Spleen (tissue), 11 donors: ENCODE measurements at regions not wholly inside any gene's neighbourhood (a gene's known extent, or its start where the extent isn't known, plus 50 kb on each side); places are given as distances from the start of the nearest gene placed in this dataset.

Source experiments
- DNase-seq: peaks from one replicate; pipeline ENCODE4 v3.0.0-alpha.2; 2020
- H3K27ac ChIP-seq, 8 donors: fragments of 200-600 bp; sonication (generic) in 7 of 8; 1 replicate in 4 of 8; 2 replicates in 4 of 8; pipeline versions ENCODE4 v1.5.0 to v1.8.0; 2016 to 2021; ENCODE audit warnings: inconsistent platforms in 4 of 8, mild to moderate bottlenecking in 4 of 8, moderate library complexity in 1 of 8
- H3K27me3 ChIP-seq, 7 donors: fragments of 200-600 bp; sonication (generic) in 6 of 7; replicated peaks in 1 of 7; 1 replicate in 4 of 7; 2 replicates in 3 of 7; pipeline versions ENCODE4 v1.5.0 to v1.8.0; 2016 to 2021; ENCODE audit warnings: inconsistent platforms in 3 of 7, mild to moderate bottlenecking in 1 of 7
- H3K36me3 ChIP-seq, 6 donors: fragments of 200-600 bp; sonication (generic) in 5 of 6; 1 replicate in 4 of 6; 2 replicates in 2 of 6; pipeline versions ENCODE4 v1.5.0 to v1.8.0; 2016 to 2021; ENCODE audit warnings: inconsistent platforms in 2 of 6
- H3K4me1 ChIP-seq, 6 donors: fragments of 200-600 bp; sonication (generic) in 5 of 6; 1 replicate in 3 of 6; 2 replicates in 3 of 6; pipeline versions ENCODE4 v1.5.0 to v1.8.0; 2016 to 2021; ENCODE audit warnings: inconsistent platforms in 3 of 6
- H3K4me3 ChIP-seq, 8 donors: fragments of 200-600 bp; sonication (generic) in 7 of 8; 1 replicate in 4 of 8; 2 replicates in 4 of 8; pipeline versions ENCODE4 v1.5.0 to v1.8.0; 2016 to 2021; ENCODE audit warnings: inconsistent platforms in 4 of 8, mild to moderate bottlenecking in 4 of 8, moderate library complexity in 2 of 8
- H3K9me3 ChIP-seq, 8 donors: fragments of 200-600 bp; sonication (generic) in 7 of 8; 1 replicate in 4 of 8; 2 replicates in 4 of 8; pipeline versions ENCODE4 v1.5.0 to v1.8.0; 2016 to 2021; ENCODE audit warnings: inconsistent platforms in 4 of 8
- POLR2A ChIP-seq, 3 donors: fragments of 450-650 bp; IDR thresholded peaks; one replicate each; pipeline ENCODE4 v1.5.1; 2017; ENCODE audit warnings: antibody characterized with exemption in 3 of 3, mild to moderate bottlenecking in 1 of 3
- POLR2AphosphoS5 ChIP-seq, 3 donors: sonication (generic); formaldehyde crosslinking; IDR thresholded peaks; one replicate each; pipeline ENCODE4 v1.5.1; 2017; ENCODE audit warnings: antibody characterized with exemption in 3 of 3
- WGBS, 5 donors: extraction: QIAGEN DNeasy Blood & Tissue Kit in 3 of 5; methylation state at CpG; one replicate each; pipeline versions ENCODE4 v1.1.5 to v1.1.7; 2013 to 2018; 5-methylcytosine and 5-hydroxymethylcytosine counted together
- intact Hi-C: fragments of 100-400 bp; cut with DNase I; formaldehyde crosslinking; loops from one replicate; pipeline ENCODE4 v1.15.0; 2023; ENCODE audit warnings: low total_unique reads
- TF ChIP-seq, protein P1 (sequence below), 11 experiments: fragments of 200-600 bp in 7 of 11; fragments of 450-650 bp in 4 of 11; sonication (generic) in 4 of 11; IDR thresholded peaks in 8 of 11; conservative IDR thresholded peaks in 3 of 11; 1 replicate in 7 of 11; 2 replicates in 4 of 11; pipeline versions ENCODE4 v1.4.0 to v1.8.0; 2016 to 2021; ENCODE audit warnings: antibody characterized with exemption in 11 of 11, inconsistent platforms in 4 of 11, mild to moderate bottlenecking in 1 of 11
- donor health status: healthy with polysubstance abuse.
- donor health status: DM: no; HTN: no; CAD: no; lungs with moderate emphysema.
- donor health status: DM: no; HTN: no; CAD: no.
- donor health status: Bipolar disorder and iron deficiency.
- donor health status: healthy.
- donor health status: DM: no; HTN: no; CAD: no.
- donor health status: DM: yes; HTN: yes; CAD: no.

DNA sequence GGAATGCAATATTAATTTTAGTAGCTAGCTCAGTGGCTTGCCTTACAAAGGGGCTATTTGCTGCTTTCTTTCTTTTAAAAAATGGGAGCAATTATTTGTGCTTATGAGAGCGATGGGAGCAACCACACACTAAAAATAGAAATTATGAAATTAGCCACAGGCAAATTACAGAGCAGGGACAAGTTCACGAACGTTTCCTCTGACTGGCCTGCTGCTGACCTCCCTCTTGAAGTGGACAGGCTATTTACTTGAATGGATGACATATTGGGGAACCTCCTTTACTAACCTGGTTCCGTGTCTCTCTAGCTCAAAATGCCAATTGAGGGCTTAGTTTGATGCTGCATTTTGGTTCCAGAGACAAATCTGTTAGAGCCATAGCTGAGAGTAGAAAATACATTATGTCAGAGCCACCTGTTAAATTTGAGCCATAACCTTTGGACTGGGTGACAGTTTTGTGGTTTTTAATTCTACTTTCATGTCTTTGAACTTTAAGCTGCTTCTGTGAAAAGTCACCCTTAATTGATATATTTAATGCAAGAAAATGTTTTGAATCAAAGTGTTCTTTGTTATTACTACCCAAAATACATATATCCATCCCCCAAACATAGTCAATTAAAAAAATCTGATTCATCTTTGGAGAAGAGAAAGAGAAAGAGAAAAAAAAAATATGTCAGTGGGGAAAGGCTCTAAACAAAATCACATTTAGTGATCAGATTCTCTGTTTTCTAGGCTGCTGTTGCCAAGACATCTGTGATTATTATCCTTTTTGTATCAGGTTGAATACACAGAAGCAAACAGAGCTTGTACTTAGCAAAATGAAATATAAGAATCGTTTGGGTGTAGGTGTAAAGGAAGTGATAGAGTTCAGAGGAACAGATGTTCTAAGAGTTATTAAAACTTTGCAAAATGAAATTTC lies 351.9 kb downstream of the ADGRL2 start:
- Histone ChIP-seq H3K27ac (peak overlapping the region in 5 of 8 donors; percentile 9 to 47 (median 33)), H3K9me3 (no peaks in the 10 kb centered on the region), H3K4me1 (no peaks in the 10 kb centered on the region), H3K4me3 (no peak overlapping the region), H3K36me3 (no peaks in the 10 kb centered on the region), H3K27me3 (no peaks in the 10 kb centered on the region)
- intact Hi-C loops, result no loop called here
- no peak for DNase-seq
- no peak for TF ChIP-seq POLR2AphosphoS5 (IDR thresholded peaks at IDR 0.05)
- TF ChIP-seq POLR2A (IDR thresholded peaks at IDR 0.05), result no peak
- TF ChIP-seq, protein P1, sequence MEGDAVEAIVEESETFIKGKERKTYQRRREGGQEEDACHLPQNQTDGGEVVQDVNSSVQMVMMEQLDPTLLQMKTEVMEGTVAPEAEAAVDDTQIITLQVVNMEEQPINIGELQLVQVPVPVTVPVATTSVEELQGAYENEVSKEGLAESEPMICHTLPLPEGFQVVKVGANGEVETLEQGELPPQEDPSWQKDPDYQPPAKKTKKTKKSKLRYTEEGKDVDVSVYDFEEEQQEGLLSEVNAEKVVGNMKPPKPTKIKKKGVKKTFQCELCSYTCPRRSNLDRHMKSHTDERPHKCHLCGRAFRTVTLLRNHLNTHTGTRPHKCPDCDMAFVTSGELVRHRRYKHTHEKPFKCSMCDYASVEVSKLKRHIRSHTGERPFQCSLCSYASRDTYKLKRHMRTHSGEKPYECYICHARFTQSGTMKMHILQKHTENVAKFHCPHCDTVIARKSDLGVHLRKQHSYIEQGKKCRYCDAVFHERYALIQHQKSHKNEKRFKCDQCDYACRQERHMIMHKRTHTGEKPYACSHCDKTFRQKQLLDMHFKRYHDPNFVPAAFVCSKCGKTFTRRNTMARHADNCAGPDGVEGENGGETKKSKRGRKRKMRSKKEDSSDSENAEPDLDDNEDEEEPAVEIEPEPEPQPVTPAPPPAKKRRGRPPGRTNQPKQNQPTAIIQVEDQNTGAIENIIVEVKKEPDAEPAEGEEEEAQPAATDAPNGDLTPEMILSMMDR (IDR thresholded peaks at IDR 0.05 in 8 of 11, conservative IDR thresholded peaks at IDR 0.05 in 3 of 11), result no peak
- 27 to 45% (median 41%) methylated on average over 5 of the region's 5 CpGs for WGBS, 5 donors

DNA sequence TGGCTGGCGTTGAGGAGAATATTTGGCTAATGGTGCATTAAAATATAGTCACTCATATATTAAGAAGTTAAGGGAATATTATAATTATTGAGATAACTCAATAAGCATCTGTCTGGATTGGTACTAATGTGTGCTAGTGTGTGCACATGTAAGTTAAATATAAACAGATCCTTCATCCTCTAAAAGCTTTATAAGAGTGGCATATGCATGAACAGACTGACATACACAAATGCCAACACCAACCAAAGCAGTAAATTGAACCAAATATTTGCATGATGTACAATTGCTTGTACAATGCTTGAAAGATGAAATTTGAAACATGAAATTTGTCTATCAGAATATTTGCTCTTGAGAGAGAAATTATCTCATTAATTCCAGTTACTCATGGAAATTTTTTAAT lies 344.9 kb downstream of the ADGRL2 start:
- Histone ChIP-seq H3K36me3 (no peaks in the 10 kb centered on the region), H3K27me3 (no peaks in the 10 kb centered on the region), H3K4me3 (no peak overlapping the region), H3K4me1 (no peaks in the 10 kb centered on the region), H3K27ac (no peak overlapping the region), H3K9me3 (no peaks in the 10 kb centered on the region)
- DNase-seq, result no peak
- WGBS, 5 donors, result 84 to 96% (median 91%) methylated on average over 1 of the region's 1 CpG
- intact Hi-C loops, result no loop called here
- no peak for TF ChIP-seq POLR2AphosphoS5 (IDR thresholded peaks at IDR 0.05)

DNA sequence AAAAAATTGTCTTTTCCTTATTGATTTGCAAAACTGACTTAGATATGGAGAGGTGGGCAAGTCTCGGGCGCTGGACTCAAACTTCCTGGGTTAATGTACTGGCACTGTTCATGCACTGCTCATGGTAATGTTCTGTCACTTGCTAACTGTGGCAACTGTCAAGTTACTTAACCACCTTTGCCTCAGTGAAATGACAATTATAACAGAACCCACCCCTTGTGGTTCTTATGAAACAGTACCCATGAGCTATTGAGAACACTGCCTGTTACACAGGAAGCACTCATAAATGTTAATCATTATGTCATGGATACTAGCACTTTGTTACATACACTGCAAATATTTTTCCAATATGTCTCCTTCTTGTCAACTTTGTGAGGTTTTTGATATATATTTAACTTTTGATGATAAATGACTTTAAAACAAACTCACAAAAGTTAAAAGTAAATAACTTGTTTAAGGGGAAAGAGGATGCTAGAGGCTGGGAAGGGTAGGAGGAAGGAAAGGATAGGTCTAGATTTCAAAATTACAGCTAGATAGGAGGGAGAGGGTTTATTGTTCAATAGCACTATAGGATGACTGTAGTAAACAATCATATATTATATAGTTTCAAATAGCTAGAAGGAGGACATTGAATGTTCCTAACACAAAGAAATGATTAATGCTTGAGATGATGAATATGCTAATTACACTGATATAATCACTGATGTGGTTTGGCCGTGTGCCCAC lies 342.5 kb downstream of the ADGRL2 start:
- Histone ChIP-seq H3K4me3 (no peak overlapping the region), H3K9me3 (no peaks in the 10 kb centered on the region), H3K4me1 (no peaks in the 10 kb centered on the region), H3K27ac (no peak overlapping the region), H3K27me3 (no peaks in the 10 kb centered on the region), H3K36me3 (no peaks in the 10 kb centered on the region)
- TF ChIP-seq POLR2AphosphoS5 (IDR thresholded peaks at IDR 0.05) (no peak), POLR2A (IDR thresholded peaks at IDR 0.05) (no peak)
- TF ChIP-seq, protein P1 (IDR thresholded peaks at IDR 0.05 in 8 of 11, conservative IDR thresholded peaks at IDR 0.05 in 3 of 11), result no peak
- intact Hi-C loops, result no loop called here
- DNase-seq, result no peak
- 78 to 90% (median 89%) methylated on average over 3 of the region's 3 CpGs for WGBS, 5 donors

DNA sequence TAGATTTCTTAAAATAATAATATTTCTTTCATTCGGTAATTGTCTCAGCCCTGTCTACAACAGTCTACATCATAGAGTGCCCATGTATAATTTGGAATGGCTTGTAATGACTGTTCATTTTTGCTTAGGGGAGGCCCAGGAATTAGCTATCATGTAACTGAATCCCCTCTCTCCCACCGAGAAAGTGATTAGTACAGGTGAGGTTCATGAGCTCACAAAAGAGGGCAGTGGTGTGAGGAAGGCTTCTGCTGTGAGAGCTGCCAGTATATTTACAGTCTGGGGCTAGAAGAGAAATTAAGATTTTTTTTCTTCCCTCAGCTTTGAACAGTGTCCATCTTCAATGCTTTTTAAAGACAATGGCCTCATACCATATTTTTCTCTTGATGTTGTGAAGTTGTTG lies 340.7 kb downstream of the ADGRL2 start:
- WGBS, 5 donors, result 84 to 95% (median 88%) methylated on average over 2 of the region's 2 CpGs

More for the DNA sequence above, 340.7 kb downstream of the ADGRL2 start:
- Histone ChIP-seq H3K36me3 (no peaks in the 10 kb centered on the region), H3K27me3 (no peaks in the 10 kb centered on the region), H3K4me1 (no peaks in the 10 kb centered on the region), H3K9me3 (peaks cover 0 to 5% (median 0%) of the 10 kb centered on the region in 8 donors), H3K27ac (no peak overlapping the region), H3K4me3 (no peak overlapping the region)
- TF ChIP-seq POLR2AphosphoS5 (IDR thresholded peaks at IDR 0.05), result no peak
- TF ChIP-seq POLR2A (IDR thresholded peaks at IDR 0.05), result no peak
- TF ChIP-seq, protein P1 (IDR thresholded peaks at IDR 0.05 in 8 of 11, conservative IDR thresholded peaks at IDR 0.05 in 3 of 11), result no peak
- DNase-seq, result no peak
- intact Hi-C loops, result no loop called here
